Suprapubic skin (tissue), 3 donors: ENCODE measurements at regions not wholly inside any gene's neighbourhood (a gene's known extent, or its start where the extent isn't known, plus 50 kb on each side); places are given as distances from the start of the nearest gene placed in this dataset.

Experiments
- CTCF ChIP-seq, 2 donors: fragments of 200-600 bp in 1 of 2; fragments of 450-650 bp in 1 of 2; sonication (generic) in 1 of 2; IDR thresholded peaks; one replicate each; pipeline ENCODE4 v1.5.1; 2016 to 2019; ENCODE audit warnings: antibody characterized with exemption in 2 of 2, mild to moderate bottlenecking in 1 of 2, moderate library complexity in 1 of 2
- POLR2A ChIP-seq, 2 donors: fragments of 450-650 bp; IDR thresholded peaks; one replicate each; pipeline ENCODE4 v1.6.1; 2017; ENCODE audit warnings: antibody characterized with exemption in 2 of 2, mild to moderate bottlenecking in 2 of 2, moderate library complexity in 2 of 2

GRCh38 chr10:130770018-130770630 lies 541.4 kb downstream of the TCERG1L start:
- no peak for TF ChIP-seq POLR2A (IDR thresholded peaks at IDR 0.05)
- TF ChIP-seq CTCF (IDR thresholded peaks at IDR 0.05) = no peak
